C4-2B (cell line): ENCODE measurements at regions not wholly inside any gene's neighbourhood (a gene's known extent, or its start where the extent isn't known, plus 50 kb on each side); places are given as distances from the start of the nearest gene placed in this dataset.

Experiments used
- ZFX ChIP-seq: fragments of 450-650 bp; IDR thresholded peaks from 2 replicates; pipeline ENCODE4 v1.6.1; 2017
- TF ChIP-seq, protein P1 (sequence below): fragments of 450-650 bp; conservative IDR thresholded peaks from 2 replicates; pipeline ENCODE4 v1.5.1; 2017; ENCODE audit warnings: mild to moderate bottlenecking

GRCh38 chr18:78838183-78838582, 141.4 kb upstream of the SALL3 start:
- TF ChIP-seq, protein P1, sequence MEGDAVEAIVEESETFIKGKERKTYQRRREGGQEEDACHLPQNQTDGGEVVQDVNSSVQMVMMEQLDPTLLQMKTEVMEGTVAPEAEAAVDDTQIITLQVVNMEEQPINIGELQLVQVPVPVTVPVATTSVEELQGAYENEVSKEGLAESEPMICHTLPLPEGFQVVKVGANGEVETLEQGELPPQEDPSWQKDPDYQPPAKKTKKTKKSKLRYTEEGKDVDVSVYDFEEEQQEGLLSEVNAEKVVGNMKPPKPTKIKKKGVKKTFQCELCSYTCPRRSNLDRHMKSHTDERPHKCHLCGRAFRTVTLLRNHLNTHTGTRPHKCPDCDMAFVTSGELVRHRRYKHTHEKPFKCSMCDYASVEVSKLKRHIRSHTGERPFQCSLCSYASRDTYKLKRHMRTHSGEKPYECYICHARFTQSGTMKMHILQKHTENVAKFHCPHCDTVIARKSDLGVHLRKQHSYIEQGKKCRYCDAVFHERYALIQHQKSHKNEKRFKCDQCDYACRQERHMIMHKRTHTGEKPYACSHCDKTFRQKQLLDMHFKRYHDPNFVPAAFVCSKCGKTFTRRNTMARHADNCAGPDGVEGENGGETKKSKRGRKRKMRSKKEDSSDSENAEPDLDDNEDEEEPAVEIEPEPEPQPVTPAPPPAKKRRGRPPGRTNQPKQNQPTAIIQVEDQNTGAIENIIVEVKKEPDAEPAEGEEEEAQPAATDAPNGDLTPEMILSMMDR, result no peak
- TF ChIP-seq ZFX, result no peak
